HK-2 (cell line): ENCODE measurements at regions not wholly inside any gene's neighbourhood (a gene's known extent, or its start where the extent isn't known, plus 50 kb on each side); places are given as distances from the start of the nearest gene placed in this dataset.

Source experiments
- DNase-seq: peaks from one replicate; pipeline ENCODE4 v3.0.0-alpha.2; 2018; ENCODE audit not compliant: unreplicated experiment

DNA sequence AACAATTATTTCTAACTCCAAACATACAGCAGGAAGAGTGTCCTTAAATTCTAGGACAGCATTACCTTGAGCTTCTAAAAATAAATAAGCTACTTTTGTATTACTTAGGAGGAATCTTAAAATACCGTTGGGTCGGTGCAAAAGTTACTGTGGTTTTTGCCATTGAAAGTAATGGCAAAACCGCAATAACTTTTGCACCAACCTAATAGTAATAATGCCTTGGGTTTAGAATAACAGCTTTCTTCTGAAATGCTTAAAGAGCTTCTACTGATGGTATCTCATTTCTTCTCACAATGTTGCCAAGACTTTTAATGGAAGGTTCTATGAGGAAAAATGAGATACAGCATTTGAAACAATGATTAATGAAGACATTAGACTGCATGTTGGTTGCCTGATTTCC, 179.9 kb downstream of the SEC16B start:
- no peak for DNase-seq

DNA sequence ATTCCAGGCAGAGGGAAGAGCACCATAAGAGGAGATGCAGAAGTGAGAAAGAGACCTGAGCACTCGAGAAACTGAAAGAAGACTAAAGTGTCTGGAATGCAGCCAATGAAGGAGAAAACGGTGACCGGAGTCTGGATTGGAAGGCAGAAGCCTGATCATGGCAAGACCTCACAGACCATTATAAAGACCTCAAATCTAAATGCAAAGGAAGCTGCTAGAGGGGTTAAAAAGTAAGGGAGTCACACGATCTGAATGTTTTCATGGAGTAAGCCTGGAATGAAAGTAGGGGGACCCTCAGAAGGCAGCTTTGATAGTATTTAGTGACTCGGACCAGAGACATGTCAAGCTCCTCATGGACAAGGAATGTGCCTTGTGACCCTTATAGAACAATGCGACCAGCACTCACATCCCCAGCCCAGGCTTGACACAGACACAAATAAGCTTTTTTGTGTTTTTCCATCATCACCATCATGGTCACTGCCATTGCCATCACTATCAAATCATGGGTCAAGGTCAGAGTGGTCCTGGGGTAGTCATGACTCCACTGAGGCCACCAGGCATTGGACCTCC, 183.6 kb downstream of the SEC16B start:
- DNase-seq: no peak

DNA sequence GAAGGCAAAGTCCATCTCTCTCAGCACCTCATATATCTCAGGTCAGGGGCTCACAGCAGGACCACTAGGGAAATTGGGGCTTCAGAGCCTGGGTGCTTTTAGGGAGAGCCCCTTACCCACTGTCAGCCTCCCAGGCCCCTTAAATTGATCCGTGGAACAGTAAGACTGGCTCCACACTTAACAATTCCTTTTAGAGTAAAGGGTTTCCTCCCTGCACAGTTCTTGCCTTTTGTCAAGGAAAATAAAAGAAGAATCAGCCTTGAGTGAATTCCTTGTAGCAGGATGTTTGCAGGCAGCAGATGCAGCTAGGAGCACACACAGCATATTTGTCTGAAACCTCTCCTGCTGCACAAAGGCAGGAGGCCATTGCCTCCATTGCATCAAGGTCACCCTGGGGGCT, 184.9 kb downstream of the SEC16B start:
- DNase-seq: no peak

DNA sequence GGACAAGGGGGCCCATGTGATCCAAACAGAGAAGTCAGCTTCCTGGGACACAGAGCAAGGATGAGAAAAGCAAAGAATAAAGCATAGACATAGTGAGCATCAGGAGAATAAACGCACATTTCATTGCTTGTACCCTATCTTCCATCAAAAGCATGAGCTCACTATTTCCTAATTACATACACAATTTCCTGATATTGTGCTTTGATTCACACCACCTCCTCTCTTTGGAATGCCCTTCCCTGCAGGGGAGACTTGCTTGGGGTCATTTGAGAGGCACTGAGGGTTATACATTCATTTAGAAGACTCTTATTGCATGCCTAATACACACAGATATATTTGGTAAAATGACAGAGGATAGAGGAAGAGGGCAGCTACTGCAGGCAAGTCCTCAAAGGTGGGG, 185.4 kb downstream of the SEC16B start:
- no peak for DNase-seq

DNA sequence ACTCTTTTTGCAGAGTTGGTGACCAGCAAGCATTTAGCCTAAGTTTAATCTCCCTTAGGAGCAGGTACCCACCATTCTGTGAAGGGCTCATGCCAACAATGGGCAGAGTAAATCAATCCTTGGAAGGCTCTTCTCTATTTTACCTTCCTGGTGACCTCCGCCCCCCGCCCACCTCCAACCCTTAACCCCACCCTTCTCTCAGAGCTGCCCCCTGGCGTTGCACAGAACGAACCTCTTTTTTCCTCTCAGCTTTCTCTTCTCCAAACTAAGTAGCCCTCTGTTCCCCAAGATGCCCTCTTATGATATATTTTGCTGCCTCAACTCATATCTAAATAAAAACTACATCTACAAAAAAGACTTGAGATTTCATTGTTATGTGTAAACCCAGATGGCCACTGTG, 186.8 kb downstream of the SEC16B start:
- DNase-seq: no peak

DNA sequence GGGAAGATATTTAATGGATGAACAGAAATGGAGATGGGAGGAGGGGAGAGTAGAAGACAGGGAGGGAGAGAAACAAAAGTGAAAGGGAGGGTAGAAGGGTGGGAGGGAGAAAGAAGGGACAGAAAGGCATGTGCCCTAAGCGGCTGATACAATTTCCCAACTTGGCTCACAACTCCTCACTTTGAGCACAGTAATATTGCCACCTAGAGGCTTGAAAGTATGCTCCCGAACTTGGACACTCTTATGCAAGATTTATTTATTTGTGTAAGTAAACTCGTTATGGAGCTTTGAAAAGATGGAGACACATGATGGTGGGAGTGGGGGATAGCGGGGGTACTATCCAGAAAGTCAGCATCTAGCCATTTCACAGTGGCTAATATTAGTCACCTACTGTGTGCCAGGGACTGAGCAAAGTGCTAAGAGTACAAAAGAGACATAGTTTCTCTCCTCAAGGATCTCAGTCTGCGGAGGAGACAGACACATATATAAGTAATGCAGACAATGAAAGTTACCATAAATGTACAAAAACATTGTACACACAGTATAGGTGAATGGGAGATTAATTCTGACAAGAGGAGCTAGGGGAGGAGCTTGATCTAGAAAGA, 189.7 kb downstream of the SEC16B start:
- no peak for DNase-seq

DNA sequence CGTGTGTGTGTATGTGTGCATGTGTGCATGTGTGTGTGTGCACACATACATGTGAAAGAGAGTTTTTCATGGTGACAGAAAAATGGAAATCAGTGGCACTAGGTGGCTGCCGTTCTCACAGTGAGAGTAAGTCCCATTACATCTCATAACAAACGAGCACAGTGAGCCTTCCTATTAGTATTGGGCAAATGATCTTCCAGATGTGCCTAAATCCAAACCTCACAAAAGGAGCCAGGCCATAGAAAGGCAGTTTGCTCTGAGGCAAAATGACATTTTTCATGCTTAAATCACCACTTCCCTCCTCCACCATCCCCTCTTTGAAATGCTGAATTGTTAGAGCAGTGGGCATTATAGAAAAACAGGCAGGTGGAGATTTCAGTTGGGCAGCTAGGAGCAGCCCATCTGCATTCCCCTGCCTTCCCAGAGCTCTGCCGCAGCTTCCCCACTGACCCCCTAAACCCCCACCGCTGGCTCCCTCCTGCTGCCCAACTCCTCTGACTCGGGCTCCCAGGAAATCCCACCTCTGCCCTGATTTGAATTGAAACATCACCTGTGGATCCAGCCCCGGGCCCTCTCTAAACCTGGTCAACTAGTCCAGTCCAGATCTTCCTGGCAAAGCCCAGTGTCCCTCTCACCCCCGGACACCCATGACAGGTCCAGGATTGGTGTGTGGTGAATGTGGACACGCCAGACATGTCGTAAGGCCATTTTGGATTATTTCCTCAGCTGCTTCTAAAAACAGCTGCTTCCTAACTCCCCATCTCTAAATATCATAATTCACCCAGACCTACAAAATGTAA, 190.5 kb downstream of the SEC16B start:
- DNase-seq: no peak

DNA sequence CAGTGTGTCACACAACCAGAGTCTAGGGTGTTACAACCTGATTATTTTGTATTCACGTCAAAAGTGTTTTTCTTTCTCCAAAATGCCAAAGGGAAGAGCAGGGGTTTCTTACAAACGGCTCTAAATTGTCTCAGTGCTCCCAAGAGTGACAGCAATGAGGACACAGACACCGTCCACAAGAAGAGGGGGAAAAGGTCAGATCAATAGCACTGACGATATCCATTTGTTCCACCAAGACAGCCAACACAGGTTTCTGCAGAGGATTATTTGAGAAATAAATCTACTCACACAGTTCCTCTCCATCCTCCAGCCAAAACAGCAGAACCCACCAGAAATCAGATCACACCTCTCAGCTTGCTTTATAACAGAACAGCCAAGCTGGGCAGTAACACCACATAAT, 193.9 kb downstream of the SEC16B start:
- no peak for DNase-seq

DNA sequence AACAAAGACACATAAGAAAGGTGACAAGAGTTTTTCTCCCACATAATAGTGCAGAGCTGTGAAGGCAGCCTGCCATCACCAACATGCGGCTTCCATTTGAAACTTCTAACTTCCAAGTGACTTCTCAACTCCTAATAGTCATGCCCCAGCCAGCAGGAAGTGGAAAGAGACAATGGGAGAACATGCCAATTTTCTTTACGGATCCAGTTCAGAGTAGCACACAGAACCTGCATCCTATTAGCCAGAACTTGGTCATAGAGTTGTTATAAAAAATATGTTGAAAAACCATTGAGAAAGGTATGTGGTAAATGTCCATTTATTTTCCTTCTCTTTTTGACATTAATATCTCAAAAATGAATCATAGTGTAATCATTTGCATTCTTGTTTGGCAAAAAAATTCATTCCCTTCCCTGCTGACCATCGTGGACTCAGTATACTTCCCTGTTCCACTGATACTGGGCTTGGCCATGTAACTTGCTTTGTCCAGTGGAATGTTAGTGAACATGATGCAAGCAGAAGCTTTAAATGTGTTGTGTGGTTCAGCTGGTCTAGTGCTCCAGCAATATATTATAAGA, 197.4 kb downstream of the SEC16B start:
- no peak for DNase-seq

DNA sequence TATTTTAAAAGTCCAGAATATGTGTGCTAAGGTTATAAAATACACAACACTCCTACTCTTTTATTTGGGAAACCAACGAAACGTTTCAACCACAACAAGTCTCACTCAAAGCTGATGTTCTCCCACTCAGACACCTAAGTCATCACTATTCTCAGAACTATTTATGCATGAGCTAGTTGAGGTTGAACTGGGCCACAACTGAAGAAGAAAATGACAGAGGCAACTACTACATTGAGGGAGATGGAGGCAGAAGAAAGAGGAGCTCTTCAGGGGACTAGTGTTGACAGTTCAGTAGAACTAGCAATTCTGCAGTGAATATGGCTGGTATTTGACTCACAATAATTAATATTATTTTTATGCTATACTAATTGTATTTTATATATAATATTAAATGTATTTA, 198.2 kb downstream of the SEC16B start:
- no peak for DNase-seq

DNA sequence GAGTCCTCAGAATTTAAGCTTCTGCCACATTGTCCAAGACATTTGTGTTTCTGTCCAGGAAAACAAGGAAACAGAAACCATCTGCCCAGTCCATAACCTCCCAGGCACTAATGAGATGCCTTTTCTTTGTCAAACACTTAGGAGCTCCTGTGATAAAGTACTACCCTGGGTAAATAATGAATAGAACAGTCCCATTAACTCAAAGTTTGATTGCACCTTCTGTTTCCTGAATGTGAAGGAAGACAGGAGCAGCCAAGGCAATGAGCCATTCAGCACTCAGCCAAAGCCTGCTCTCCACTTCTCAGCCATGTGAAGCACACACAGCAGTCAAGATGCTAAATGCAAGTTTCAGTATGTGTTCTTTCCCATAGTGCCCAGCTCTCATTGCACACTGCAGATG, 199.8 kb downstream of the SEC16B start:
- DNase-seq: no peak

DNA sequence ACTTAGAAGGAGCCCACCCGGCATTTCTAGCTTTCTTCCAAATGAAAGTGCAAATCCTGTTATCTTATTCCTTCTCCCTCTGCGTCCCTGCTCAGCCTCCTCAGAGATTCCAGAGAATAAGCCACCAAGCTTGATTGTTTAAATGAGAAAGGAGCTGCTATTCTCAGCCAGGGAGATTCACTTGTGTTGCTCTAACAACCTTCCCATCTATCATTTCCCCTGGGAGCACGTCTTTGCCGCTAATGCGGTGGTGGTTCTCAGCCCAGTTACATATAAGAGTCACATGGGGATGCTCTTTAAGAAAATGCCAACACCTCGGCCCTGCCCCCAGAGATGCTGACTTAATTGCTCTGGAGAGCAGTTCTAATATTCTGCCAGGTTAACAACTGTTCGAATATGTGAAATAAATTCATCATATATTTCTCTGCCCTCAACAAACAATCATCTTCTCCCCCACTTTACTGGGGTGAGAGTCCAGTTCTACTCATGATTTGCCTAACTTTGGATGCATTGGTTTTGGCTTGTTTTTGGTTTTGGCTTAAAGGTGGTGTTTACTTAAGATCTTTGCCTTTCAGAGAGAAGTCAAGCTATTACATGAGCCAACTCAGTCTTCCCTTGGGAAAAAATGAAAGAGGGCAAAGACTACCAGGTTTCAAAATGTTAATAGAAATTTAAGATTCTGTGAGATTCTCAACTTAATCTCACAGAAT, 213.9 kb downstream of the SEC16B start:
- DNase-seq: no peak

DNA sequence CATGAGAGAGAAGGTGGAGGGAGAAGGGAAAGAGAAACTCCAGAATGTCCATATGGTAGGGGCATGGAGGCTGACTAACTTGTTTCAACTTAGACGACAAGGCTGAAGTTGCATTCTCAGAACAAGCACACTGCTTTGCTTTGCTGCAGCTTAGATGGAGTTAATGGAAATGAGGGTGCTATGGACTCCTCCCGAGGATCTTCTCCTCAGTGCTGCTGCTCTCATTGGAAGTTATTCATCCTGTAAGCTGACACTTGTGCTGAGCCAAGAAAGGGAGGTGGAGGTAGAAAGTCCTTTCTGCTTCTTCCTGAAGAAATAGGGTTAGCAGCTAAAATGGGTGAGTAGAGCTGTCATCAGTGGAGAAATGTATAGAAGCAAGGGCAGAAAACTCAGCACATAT, 215.3 kb downstream of the SEC16B start:
- no peak for DNase-seq

DNA sequence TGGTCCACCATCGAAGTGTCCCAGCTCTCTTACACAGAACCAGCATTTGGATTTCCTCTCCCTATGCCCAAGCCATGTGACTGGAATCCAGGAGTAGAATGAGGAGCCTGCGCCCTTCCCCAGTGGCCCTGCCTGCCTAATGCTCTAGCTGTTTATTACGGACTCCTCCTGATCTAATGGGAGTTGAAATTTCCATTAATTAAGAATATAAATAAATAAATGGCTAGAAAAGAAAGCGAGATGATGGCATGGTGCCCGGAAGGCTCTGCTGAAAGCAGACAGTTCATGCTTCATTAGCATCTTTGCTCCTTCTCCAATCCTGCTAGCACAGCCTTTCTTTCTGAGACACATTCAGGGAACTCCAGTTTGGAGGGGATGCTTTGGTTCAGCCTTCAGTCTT, 216.2 kb downstream of the SEC16B start:
- DNase-seq: no peak

DNA sequence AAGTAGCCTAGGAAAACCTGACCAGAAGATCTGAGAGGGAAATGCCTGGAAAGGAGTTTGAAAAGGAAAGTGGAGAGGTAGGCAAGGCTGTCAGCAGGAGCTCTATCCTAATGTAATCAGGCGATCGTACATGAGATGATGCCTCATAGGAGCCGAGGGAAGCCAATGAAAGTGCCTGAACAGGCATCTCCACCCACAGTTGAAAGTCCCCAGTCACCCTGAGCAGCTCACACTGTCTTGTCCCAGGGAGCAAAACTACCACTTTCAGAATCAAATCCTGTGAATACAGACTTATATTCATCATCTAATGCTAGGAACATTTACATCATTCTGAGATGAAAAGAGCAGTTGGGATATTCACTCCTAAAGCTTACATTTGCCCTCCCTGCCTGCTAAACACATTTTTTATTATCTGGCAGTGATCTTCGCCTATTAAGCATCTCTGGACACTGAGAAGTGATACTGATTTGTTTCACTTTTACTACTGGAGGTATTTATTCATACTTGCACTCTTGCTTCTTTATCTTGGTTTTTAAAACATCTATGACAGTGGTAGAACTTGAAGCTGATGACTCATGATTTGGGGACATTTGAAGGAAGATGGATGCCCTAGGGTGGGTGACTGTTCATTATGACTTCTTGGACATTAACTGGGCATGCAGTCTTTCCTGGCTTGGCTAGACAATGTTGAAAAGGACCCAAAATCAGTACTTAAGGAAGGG, 221.6 kb downstream of the SEC16B start:
- DNase-seq: no peak

DNA sequence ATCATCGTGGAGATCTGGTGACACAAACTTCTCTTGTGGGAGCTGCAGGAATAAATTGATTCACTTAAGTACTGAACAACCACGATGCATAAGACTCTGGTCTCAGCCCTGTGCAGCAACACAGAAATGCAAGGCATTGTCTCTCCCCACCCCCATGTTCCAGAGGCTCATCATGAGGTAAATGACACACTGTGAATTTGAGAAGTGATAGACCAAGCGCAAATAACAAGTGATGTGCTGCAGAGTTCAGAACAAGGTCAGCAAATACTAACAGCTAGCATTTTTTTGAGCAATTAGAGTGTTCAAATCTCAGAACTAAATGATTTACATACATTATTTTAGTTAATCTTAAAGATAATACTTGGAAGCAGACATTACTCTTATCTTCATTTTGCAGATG, 223.7 kb downstream of the SEC16B start:
- DNase-seq: no peak

DNA sequence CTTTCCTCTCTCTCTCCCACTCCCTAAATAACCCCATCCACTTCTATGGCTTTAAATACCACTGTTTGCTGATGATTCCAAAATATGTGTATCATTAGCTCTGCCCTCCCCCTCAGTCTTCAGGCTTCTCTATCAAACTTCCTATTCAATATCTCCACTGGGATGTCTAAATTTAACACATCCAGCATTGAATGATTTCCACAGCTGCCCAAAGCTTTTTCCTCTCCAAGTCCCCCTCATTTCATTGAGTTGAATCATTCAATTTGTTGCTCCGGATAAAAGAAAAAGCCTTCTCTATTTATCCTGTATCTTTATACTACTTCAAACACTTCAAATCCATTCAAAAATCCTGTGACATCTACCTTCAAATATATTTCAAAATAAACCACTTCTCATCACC, 225.0 kb downstream of the SEC16B start:
- no peak for DNase-seq

DNA sequence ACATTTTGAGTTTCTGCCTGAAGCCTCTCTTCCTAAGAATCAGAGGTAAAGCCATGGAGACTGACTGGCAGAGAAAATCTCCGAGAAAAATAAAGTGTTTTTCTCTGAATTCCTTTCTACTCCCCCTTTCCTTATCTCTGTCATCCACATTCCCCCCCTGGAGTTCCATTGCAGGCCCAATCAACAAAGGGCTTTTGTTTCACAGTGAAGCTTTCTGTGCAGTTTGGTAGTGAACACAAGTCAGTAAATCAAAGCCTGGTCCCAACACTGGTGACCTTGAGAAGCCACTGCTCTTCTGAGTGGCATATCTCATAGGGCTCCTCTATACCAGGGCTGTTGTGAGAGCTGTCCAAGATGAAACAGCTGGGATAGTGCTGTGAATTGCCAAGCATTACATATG, 228.4 kb downstream of the SEC16B start:
- DNase-seq: no peak

DNA sequence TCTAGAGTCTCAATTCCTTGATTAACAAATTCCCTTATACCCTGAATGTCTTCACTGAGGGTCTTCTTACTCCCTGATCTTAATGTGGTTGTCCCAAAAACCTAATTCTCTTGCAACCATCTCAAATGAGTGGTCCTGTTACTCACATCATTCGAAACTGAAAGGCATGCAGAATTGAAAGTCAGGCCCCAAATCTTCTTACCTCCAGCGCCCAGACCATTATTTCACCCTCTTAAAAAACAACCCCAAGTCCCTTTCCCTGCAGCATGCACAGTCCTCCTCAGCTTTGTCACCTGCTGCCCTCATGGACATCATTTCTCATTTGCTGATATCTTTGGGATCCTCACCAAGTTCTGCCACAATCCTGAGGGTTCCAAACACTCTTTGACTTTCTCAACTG, 230.1 kb downstream of the SEC16B start:
- no peak for DNase-seq

DNA sequence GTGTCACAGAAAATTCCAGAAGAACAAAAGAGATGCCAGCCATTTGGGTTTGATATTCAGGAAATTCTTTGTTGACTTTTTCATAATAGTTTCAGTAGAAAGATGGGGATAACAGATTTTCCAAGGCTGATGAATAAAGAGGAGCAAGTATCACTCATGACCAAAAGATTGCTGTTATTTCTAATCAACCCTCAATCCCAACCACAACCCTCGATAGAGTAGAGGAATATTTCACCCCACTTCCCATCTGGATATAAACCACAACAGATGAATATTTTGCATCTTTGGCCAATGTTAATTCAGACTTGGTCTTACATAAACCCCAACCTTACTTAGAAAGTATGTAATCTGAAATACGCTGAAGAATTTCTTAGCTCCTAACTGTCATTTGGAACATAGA, 232.4 kb downstream of the SEC16B start:
- DNase-seq: no peak

DNA sequence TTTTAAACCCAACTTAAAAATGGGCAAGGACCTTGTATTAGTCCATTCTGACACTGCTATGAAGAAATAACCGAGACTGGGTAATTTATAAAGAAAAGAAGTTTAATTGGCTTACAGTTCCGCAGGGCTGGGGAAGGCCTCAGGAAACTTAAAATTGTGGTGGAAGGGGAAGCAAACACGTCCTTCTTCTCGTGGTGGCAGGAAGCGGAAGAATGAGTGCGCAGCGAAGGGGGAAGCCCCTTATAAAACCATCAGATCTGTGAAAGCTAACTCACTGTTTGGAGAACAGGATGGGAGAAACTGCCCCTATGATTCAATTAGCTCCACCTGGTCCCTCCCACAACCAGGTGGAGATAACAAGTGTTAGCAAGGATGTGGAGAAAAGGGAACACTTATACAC, 237.7 kb downstream of the SEC16B start:
- no peak for DNase-seq

DNA sequence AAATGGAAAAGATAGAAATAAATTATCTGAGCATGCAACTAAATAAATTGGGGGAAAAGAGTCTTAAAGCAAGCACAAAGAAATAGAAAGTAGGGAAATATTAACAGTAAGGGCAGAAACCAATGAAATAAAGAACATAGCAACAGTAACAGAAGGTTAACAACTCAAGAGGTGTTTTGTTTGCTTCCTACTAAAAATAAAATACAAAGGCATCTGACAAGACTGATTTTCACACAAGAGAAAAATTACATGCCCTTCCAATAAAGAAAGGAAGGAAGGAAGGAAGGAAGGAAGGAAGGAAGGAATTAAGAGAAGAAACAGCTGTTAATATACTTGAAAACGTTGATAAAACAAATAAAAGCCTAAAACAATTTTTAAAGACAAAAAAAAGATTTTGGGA, 240.2 kb downstream of the SEC16B start:
- DNase-seq: no peak
